Suppressor macrophage treated with lipopolysaccharide for 1 hour (primary cell): ENCODE measurements at regions not wholly inside any gene's neighbourhood (a gene's known extent, or its start where the extent isn't known, plus 50 kb on each side); places are given as distances from the start of the nearest gene placed in this dataset.
"Not testable (repeated sequence)": the region's sequence is repeated elsewhere in the genome, so short reads cannot be mapped to it uniquely, and the experiment has no call there.

Source experiments
- DNase-seq, 3 donors: peaks; one replicate each; pipeline ENCODE4 v3.0.0-alpha.2; 2020 to 2022

GRCh38 chr4:79743014-79743413 lies 330.0 kb downstream of the ANTXR2 start:
- no peak for DNase-seq

DNA sequence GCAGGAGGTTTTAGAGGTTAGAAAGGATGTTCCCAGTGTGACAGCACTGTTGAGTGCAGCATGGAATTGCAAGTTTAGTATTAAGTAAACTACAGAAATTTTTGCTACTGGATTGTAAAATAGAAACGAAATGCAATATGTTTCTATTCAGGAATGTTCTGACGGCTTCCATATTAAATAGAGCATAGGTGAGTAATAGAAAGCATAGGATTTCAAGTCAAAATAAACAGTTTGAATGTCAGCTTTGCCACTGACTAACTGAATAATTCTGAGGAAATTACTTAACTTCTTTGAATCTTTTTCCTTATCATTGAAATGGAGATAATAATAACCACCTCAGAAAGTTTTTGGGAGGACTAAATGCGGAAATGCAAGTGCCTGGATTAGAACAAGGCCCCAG lies 331.9 kb upstream of the GK2 start:
- no peak for DNase-seq

DNA sequence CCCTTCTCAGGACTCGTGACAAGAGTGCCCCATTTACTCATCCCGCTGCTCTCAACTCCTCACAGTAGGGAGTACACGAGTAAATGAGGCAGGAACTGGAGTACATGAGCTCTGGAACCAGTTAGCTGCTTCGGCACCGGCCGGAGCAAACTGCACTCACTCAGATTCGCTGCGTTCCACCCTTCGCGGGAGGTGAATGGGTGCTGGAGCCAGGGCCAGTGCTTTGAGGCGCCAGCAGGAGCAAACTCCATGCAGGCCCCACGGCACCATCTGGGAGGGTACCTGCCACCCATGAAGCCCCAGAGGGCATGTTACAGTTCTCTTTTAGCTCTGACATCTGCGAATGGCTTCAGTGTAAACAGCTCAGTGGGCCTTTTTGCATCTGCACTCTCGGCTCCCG lies 315.5 kb upstream of the GK2 start:
- DNase-seq: no peak

DNA sequence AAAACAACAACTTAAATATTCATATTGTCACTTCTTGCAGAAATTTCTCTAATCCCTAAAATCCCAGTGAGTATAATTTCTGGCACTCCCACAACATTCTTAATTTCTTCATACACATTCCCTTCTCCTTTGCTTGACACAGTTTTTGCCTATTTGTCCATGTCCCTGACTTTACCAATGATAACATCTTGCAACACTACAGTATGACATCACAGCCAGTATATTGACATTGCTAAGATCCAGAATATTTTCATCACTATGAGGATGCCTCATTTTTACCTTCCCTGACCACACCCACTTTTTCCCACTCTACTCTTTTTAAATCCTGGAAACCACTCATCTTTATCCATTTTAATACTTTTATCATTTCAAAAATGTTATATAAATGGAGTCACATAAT lies 292.3 kb upstream of the GK2 start:
- no peak for DNase-seq

DNA sequence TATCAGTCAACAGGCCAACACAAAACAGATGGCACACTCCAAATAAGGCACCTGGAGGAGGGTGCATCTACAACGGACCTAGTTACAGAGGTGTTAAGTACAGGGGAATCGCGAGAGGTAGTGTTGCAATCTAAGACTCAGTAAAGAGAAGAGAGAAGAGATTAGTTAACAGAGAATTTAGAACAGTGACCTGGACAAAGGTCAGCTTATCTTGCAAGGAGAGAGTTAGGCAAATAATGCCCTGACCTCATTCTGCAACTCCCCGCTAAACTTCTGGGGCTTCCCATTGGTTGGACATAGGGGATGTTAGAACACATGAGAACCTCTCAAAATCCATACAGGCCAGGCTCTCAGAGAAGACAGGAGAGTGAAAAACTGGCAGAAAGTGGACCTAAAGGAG lies 289.4 kb upstream of the GK2 start:
- DNase-seq: no peak

GRCh38 chr4:79696534-79696933 lies 288.5 kb upstream of the GK2 start:
- DNase-seq: not testable (repeated sequence)

- DNase-seq: no peak
Measured at GRCh38 chr4:79695848-79696247, 287.8 kb upstream of the GK2 start.

DNA sequence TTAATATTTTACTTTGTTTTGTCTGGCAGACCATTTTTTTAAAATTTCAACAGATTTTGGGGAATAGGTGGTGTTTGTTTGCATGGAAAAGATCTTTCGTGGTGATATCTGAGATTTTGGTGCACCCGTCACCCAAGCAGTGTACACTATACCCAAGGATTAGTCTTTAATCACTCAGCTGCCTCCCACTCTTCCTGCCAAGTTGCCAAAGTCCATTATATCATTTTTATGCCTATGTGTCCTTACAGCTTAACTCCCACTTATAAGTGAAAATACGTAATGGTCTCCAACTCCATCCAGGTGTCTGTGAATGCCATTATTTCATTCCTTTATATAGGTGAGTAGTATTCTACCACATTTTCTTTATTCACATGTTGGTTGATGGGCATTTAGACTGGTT lies 281.7 kb upstream of the GK2 start:
- DNase-seq: no peak

GRCh38 chr4:79688691-79689090 lies 280.7 kb upstream of the GK2 start:
- DNase-seq: no peak

DNA sequence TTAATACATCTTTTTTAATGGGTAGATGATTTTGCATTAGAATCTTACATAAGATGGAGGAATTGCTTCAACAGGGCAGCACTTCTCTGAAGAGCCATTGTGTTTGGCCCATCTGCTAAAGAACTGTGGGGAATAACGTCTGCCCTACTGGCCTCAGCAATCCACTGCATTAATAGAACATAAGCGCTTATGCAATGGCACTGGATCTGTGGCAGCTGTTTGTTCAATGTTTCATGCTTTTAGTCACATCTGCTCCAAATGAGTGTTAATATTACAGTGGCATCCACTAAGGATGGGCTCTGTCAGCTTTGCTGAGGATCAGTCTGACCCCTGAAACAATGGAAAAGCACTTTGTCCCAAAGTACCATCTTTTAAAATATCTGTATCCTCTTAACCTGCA lies 279.0 kb upstream of the GK2 start:
- no peak for DNase-seq

- DNase-seq: no peak
Measured at GRCh38 chr4:79685542-79685941, 277.5 kb upstream of the GK2 start.

DNA sequence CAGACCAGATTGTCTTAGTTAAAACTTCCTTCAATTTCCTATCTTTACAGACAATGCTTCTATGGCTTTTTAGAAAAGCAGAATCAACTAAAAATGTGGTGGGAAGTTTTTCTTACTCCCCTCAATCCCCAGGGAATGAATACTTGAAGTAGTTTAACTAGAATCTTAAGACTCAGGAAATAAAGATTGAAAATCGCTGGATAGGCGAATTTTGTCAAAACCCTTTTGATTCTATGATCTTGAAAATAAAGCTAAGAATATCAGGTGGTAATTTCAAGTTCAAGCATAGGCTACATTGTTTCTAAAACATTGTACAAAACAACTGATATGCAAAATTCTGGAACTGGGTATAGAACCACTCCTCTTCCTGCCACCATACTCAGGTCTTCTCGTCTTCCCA lies 276.5 kb upstream of the GK2 start:
- DNase-seq: no peak

GRCh38 chr4:79682801-79683530 lies 274.9 kb upstream of the GK2 start:
- DNase-seq: no peak

DNA sequence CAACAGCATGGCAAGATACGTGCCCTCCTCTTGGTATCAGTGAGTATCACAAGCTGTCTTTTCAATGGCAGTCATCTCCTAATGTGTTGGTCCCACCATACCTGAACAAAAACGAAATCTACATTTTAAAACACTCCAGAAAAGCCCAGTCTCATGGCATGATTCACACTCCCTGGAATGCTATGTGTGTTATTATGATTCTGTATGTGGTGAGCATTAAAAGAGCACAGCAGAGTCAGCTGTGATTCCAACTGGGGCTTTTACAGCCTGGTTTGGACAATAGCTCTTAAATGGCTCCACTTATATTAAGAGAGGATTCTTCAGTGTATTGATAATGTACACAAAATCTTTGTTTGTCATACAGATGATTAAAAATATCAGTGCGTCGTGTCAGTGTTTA lies 274.1 kb upstream of the GK2 start:
- no peak for DNase-seq

GRCh38 chr4:79679859-79680258 lies 271.8 kb upstream of the GK2 start:
- no peak for DNase-seq

- DNase-seq: no peak
Measured at GRCh38 chr4:79678472-79679202, 270.6 kb upstream of the GK2 start.

GRCh38 chr4:79676705-79677104 lies 268.7 kb upstream of the GK2 start:
- no peak for DNase-seq

DNA sequence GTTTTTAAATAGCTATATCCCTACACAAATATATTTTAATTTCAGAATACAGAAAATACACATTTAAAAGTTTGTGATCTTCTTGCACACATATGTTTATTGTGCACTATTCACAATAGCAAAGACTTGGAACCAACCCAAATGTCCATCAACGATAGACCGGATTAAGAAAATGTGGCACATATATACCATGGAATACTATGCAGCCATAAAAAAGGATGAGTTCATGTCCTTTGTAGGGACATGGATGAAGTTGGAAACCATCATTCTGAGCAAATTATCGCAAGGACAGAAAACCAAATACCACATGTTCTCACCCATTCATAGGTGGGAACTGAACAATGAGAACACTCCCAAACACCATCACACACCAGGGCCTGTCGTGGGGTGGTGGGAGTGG lies 266.9 kb upstream of the GK2 start:
- not testable (repeated sequence) for DNase-seq

GRCh38 chr4:79673898-79674297 lies 265.9 kb upstream of the GK2 start:
- no peak for DNase-seq

GRCh38 chr4:79673377-79673776 lies 265.3 kb upstream of the GK2 start:
- DNase-seq: no peak

- no peak for DNase-seq
Measured at GRCh38 chr4:79666875-79667274, 258.8 kb upstream of the GK2 start.

GRCh38 chr4:79666112-79666511 lies 258.1 kb upstream of the GK2 start:
- no peak for DNase-seq

GRCh38 chr4:79663865-79664264 lies 255.8 kb upstream of the GK2 start:
- no peak for DNase-seq

- no peak for DNase-seq
Measured at GRCh38 chr4:79663141-79663540, 255.1 kb upstream of the GK2 start.

GRCh38 chr4:79662651-79663050 lies 254.6 kb upstream of the GK2 start:
- no peak for DNase-seq
